ENCODE measurements at regions not wholly inside any gene's neighbourhood (a gene's known extent, or its start where the extent isn't known, plus 50 kb on each side); places are given as distances from the start of the nearest gene placed in this dataset.

DNA sequence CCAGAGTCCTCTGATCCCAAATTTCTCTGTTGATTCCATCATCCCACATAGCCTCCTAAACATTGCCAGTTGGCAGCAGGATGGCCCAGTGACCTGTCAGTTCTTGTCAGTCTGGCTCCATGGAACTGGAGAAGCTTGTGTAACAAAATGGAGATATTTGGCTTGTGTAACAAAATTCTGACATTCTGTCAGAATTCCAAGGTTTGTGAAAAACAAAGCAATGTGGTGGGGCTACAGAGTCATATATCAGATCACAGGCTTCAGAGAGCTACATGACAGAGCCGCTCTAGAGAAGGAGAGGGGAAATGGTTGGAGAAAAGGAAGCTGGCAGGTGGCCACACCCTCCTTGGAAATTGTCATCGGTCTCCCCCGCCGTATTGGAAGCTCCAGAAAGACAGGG lies 75.4 kb upstream of the MAN2A1 start:
- Histone ChIP-seq H3K27me3 (ENCODE audit: insufficient read depth, low read length) (0 out of 2 replicates have a peak, but pooled peaks cover 9% of the 10 kb centered on the region), H3K9ac (ENCODE audit: low read length) (no peak overlapping the region), H3K79me2 (ENCODE audit: insufficient read depth, low read length) (no peaks in the 10 kb centered on the region), H3K9me3 (ENCODE audit: control insufficient read depth in 1 of 2, insufficient read depth in 1 of 2, low read depth in 1 of 2, low read length in 2 of 2) (no peaks in the 10 kb centered on the region), H4K20me1 (ENCODE audit: insufficient read depth) (no peaks in the 10 kb centered on the region), H3K27ac (ENCODE audit: low read depth, low read length) (no peak overlapping the region), H2AFZ (ENCODE audit: low read depth, low read length, poor library complexity, severe bottlenecking) (no peak overlapping the region), H3K4me3 (replicated peaks in 1 of 2; ENCODE audit: low read depth in 1 of 2, low read length in 2 of 2) (no peak overlapping the region), H3K4me2 (ENCODE audit: low read length) (no peak overlapping the region), H3K36me3 (ENCODE audit: control insufficient read depth in 1 of 2, insufficient read depth in 2 of 2, low read length in 2 of 2) (no peaks in the 10 kb centered on the region), H3K9me2 (ENCODE audit: insufficient read depth) (no peaks in the 10 kb centered on the region), H3K4me1 (ENCODE audit: control insufficient read depth in 1 of 2, insufficient read depth in 2 of 2, low read length in 2 of 2) (no peaks in the 10 kb centered on the region)
- CTCF ChIA-PET: no interaction called here
- no peak for DNase-seq (ENCODE audit: low read depth, low spot score)
- RAD21 ChIA-PET (ENCODE audit: low non-redundant PET in 1 of 2, low total read pairs in 2 of 2, uncharacterized antibody in 2 of 2, unreplicated experiment in 2 of 2): no interaction called here
- no TSS peak for BruUV-seq (replicated peaks)
- POLR2A ChIA-PET: no interaction called here
- TF ChIP-seq, protein P1, sequence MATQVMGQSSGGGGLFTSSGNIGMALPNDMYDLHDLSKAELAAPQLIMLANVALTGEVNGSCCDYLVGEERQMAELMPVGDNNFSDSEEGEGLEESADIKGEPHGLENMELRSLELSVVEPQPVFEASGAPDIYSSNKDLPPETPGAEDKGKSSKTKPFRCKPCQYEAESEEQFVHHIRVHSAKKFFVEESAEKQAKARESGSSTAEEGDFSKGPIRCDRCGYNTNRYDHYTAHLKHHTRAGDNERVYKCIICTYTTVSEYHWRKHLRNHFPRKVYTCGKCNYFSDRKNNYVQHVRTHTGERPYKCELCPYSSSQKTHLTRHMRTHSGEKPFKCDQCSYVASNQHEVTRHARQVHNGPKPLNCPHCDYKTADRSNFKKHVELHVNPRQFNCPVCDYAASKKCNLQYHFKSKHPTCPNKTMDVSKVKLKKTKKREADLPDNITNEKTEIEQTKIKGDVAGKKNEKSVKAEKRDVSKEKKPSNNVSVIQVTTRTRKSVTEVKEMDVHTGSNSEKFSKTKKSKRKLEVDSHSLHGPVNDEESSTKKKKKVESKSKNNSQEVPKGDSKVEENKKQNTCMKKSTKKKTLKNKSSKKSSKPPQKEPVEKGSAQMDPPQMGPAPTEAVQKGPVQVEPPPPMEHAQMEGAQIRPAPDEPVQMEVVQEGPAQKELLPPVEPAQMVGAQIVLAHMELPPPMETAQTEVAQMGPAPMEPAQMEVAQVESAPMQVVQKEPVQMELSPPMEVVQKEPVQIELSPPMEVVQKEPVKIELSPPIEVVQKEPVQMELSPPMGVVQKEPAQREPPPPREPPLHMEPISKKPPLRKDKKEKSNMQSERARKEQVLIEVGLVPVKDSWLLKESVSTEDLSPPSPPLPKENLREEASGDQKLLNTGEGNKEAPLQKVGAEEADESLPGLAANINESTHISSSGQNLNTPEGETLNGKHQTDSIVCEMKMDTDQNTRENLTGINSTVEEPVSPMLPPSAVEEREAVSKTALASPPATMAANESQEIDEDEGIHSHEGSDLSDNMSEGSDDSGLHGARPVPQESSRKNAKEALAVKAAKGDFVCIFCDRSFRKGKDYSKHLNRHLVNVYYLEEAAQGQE (IDR thresholded peaks at IDR 0.05; ENCODE audit: low read depth): no peak
- TF ChIP-seq, protein P2, sequence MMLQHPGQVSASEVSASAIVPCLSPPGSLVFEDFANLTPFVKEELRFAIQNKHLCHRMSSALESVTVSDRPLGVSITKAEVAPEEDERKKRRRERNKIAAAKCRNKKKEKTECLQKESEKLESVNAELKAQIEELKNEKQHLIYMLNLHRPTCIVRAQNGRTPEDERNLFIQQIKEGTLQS (IDR thresholded peaks at IDR 0.05): no peak
- TF ChIP-seq ZFX (IDR thresholded peaks at IDR 0.05) (no peak), RAD21 (IDR thresholded peaks at IDR 0.05; ENCODE audit: low read depth) (no peak), EGR1 (IDR thresholded peaks at IDR 0.05; ENCODE audit: low read depth) (no peak), YY1 (IDR thresholded peaks at IDR 0.05; ENCODE audit: extremely low read depth, insufficient replicate concordance, low read depth, low read length) (no peak), SIN3A (IDR thresholded peaks at IDR 0.05; ENCODE audit: low read depth) (no peak), SP1 (IDR thresholded peaks at IDR 0.05; ENCODE audit: low read depth) (no peak), ZNF274 (IDR thresholded peaks at IDR 0.05; ENCODE audit: low read depth, low read length) (no peak), EZH2 (IDR thresholded peaks at IDR 0.05) (no peak), SRF (IDR thresholded peaks at IDR 0.05; ENCODE audit: low read depth) (no peak), CBX3 (IDR thresholded peaks at IDR 0.05; ENCODE audit: low read depth) (no peak), ELF1 (IDR thresholded peaks at IDR 0.05; ENCODE audit: borderline replicate concordance, low read depth) (no peak), POLR2A (IDR thresholded peaks at IDR 0.05; ENCODE audit: borderline replicate concordance, extremely low read depth, insufficient read depth, insufficient read length) (no peak)
- TF ChIP-seq, protein P3, sequence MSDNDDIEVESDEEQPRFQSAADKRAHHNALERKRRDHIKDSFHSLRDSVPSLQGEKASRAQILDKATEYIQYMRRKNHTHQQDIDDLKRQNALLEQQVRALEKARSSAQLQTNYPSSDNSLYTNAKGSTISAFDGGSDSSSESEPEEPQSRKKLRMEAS (IDR thresholded peaks at IDR 0.05): no peak
- TF ChIP-seq, protein P4, sequence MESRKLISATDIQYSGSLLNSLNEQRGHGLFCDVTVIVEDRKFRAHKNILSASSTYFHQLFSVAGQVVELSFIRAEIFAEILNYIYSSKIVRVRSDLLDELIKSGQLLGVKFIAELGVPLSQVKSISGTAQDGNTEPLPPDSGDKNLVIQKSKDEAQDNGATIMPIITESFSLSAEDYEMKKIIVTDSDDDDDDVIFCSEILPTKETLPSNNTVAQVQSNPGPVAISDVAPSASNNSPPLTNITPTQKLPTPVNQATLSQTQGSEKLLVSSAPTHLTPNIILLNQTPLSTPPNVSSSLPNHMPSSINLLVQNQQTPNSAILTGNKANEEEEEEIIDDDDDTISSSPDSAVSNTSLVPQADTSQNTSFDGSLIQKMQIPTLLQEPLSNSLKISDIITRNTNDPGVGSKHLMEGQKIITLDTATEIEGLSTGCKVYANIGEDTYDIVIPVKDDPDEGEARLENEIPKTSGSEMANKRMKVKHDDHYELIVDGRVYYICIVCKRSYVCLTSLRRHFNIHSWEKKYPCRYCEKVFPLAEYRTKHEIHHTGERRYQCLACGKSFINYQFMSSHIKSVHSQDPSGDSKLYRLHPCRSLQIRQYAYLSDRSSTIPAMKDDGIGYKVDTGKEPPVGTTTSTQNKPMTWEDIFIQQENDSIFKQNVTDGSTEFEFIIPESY (IDR thresholded peaks at IDR 0.05; ENCODE audit: extremely low read depth, insufficient replicate concordance, low read length): no peak
- TF ChIP-seq, protein P5, sequence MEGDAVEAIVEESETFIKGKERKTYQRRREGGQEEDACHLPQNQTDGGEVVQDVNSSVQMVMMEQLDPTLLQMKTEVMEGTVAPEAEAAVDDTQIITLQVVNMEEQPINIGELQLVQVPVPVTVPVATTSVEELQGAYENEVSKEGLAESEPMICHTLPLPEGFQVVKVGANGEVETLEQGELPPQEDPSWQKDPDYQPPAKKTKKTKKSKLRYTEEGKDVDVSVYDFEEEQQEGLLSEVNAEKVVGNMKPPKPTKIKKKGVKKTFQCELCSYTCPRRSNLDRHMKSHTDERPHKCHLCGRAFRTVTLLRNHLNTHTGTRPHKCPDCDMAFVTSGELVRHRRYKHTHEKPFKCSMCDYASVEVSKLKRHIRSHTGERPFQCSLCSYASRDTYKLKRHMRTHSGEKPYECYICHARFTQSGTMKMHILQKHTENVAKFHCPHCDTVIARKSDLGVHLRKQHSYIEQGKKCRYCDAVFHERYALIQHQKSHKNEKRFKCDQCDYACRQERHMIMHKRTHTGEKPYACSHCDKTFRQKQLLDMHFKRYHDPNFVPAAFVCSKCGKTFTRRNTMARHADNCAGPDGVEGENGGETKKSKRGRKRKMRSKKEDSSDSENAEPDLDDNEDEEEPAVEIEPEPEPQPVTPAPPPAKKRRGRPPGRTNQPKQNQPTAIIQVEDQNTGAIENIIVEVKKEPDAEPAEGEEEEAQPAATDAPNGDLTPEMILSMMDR (IDR thresholded peaks at IDR 0.05 in 2 of 3, conservative IDR thresholded peaks at IDR 0.05 in 1 of 3; ENCODE audit: borderline replicate concordance in 1 of 3, insufficient read depth in 1 of 3, low read depth in 2 of 3, low read length in 2 of 3): no peak
- ATAC-seq: no peak
- intact Hi-C loops (cut with micrococcal nuclease): no loop called here

Measured in HCT116 (cell line).